SIG-M5 (cell line): ENCODE measurements at regions not wholly inside any gene's neighbourhood (a gene's known extent, or its start where the extent isn't known, plus 50 kb on each side); places are given as distances from the start of the nearest gene placed in this dataset.
"Not testable (repeated sequence)": the region's sequence is repeated elsewhere in the genome, so short reads cannot be mapped to it uniquely, and the experiment has no call there.

Source experiments
- DNase-seq: peaks from one replicate; lab custom pipeline; 2025; lab: John Stamatoyannopoulos, UW

DNA sequence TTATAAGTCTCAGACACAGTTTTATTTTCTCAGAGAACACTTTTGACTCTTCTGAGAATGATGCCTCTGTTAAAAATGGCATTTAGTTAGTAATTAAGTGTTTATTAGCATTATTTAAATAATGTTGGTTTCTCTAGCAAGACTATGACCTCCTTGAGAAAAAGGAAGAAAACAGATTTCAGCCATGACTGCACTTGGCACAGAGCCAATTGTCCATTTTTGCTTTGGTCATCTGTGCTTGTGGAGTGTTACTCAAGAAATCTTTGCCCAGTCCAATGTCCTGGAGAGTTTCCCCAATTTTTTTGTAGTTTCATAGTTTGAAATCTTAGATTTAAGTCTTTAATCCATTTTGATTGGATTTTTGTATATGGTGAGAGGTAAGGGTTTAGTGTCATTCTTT, 1229.4 kb upstream of the FAM98A start:
- DNase-seq = no peak

DNA sequence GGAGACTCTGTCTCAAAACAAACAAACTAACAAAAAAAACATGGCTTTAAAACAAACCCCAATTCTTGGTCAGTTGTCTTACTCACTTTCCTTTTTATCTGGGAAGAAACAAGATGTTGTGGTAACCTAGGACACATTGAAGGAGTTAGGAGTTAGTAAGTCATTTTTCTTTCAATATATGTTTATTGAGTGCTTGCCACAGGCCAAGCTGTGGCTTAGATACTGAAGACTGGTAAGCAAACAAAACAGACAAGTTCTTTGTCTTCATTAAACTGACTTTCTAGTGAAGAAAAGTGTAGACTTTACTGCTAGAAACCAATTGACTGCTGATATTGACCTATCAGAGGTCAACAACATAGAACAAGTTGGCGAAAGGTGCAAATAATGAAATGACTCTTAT, 1228.3 kb upstream of the FAM98A start:
- no peak for DNase-seq

DNA sequence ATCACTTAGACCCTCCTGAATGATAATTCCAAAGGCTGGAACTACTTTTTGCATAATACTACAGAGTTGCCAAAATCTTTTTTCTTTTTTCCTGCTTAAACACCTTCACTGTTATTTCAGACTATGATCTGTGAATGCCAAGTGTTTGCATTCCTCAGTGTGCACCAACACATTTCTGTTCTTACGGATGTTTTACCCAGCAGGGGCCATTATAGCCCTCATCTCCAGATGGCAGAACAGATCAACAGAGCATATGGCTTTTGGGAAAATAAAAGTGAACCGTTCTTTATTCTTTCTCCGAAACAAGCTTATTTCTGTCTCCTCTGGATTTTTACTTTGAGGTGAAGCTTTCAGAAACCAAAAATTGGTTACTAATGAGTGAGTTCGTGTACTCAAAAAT, 1226.6 kb upstream of the FAM98A start:
- DNase-seq = no peak

DNA sequence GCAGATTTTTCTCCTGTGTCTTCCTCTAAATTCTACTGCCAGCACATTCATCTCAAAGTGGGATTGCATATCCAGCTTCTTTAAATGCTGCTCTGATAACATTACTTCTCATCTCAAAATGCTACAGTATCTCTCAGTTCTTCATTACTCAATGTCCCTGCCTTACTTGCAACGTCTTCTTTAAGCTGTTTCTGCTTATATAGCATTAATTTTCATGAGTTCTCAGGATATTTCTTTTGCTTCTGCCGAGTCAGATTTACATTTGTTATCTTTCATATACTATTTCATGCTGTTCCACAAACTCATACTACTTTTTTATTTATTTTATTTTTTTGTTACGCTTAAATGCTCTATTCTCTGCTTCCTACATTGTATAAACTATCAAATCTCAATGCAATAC, 1223.5 kb upstream of the FAM98A start:
- no peak for DNase-seq

DNA sequence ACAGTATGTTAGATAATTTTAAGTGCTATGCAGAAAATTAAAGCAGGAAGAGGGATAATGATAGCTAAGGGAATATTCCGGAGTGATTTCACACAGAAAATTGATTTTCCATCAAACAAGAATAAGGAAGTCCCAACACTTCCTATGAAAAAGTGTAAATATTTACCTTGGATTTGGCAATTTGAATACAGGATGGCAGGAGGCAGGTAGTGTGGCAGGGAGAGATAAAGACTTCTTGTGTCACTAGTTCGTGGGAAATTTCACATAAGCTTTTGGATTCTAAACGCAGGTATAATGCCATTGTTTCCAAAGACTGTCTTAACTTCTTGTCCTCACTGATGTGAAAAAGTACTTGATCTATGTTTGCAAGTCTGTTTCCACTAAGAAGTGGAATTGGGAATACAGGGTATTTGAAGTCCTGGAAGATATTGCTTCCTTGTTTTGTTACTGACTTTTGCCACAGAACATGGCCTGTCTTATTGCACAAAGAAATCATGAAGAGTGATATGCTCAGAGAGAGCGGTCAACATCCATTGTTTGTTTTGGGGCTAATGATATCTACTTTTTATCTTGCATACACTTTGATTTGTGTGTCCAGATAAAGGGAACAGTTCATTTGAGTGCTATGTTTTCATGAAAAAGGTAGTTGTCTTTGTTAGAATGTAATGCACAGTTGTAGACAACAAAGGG, 1216.1 kb upstream of the FAM98A start:
- no peak for DNase-seq

DNA sequence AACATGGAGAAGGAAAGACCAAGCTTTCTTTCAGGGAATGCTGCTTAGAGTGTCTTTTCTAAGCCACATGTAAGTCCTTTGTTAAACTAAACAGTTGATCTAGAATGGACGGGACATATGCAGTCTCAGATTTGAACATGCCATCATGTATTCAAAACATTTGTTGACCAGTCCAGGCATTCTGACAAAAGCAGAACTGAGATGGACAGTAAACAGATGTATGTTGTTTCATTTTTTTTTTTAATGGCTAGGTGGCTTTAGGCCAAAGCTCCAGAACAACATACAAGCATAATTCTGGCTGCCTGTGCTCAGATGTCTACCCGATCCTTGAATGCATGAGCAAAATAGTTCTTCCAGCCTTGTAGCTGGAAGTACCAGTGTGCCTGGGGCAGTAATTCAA, 1211.4 kb upstream of the FAM98A start:
- no peak for DNase-seq

DNA sequence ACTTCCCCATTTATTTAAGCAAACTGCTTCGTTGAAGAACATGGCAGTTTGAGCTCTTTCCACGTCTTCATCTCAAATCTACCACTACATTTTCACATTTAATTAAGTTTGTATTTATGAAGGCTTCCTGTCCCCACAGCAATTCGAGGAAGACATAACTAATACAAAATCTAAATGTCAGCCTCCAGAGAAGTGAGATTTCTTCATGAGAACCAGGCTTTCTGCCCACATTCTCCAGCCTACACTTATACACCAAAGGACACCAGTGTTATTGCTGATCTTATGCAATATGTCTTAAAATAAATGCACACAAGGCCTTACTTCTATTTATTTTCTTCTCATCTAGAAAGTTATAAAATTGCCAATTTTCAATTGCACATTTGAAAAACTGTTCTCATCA, 1209.3 kb upstream of the FAM98A start:
- DNase-seq = no peak

DNA sequence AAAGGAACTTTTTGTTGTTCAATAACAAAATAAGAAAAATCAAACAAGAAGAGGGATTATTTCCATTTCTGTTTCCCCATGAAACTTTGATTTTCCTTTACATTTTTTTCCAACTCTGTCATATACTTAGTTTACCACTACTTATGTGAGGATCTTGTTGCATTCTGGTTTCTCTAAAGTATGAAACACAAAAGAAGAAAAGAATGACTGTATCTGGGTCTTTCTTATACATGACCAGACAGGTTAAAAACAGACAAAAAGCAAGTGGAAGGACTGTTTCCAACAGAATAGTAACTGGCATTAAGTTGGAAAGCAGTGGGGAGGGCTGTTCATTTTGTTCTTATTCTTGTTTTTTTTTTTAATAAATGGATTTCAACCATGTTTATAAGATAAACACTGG, 1207.8 kb upstream of the FAM98A start:
- no peak for DNase-seq

DNA sequence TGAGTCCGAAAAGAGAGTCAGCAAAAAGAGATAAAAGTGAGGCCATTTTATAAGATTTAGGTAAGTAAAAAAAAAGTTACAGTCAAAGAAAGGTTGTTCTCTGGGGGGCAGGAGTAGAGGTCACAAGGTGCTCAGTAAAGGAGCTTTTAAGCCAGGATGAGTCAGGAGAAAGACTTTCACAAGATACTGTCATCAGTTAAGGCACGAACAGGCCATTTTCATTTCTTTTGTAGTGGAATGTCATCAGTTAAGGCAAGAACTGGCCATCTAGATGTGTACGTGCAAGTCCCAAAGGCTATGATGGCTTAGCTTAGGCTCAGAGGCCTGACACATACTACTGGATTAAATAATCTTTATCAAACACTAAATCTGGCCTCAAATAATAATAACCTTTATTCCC, 1207.3 kb upstream of the FAM98A start:
- DNase-seq = no peak

DNA sequence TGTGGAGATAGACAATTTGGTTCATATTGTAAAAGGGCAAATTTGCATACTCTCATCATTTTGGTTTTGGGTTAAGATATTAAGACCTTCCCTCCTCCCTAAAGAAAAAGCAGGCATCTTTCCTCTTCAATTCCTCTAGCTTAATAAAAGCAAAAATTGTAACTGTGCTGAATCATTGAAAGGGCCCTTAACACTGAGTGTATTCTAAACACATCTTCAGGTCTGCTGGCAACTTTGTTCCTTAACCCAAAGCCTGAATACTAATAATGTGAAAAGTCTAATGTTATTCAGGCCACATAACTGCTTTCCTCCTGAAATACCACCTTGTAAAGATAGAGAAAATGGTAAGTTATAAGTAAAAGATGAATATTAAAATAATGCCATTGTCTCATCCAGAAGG, 1200.5 kb upstream of the FAM98A start:
- DNase-seq = no peak

DNA sequence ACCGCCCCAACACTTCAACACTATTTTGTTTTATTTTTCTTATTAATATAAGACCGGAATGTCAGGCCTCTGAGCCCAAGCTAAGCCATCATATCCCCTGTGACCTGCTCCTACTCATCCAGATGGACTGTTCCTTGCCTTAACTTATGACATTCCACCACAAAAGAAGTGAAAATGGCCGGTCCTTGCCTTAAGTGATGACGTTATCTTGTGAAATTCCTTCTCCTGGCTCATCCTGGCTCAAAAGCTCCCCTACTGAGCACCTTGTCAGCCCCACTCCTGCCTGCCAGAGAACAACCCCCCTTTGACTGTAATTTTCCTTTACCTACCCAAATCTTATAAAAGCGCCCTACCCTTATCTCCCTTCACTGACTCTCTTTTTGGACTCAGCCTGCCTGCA, 1196.5 kb upstream of the FAM98A start:
- not testable (repeated sequence) for DNase-seq

DNA sequence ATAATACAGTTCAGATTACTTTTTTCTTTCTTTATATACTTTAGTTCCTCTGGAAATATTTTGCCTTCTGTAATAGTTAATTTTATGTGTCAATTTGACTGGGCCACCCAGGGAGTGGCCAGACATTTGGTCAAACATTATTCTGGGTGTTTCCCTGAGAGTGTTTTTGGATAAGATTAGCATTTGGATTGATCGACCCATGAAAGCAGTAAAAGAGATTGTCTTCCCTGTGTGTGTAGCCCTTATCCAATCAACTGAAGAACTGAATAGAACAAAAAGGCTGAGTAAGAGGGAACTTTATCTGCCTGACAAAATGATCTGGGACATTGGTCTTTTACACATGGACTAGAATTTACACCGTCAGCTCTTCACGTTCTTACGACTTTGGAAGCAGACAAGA, 1190.1 kb upstream of the FAM98A start:
- DNase-seq = no peak

DNA sequence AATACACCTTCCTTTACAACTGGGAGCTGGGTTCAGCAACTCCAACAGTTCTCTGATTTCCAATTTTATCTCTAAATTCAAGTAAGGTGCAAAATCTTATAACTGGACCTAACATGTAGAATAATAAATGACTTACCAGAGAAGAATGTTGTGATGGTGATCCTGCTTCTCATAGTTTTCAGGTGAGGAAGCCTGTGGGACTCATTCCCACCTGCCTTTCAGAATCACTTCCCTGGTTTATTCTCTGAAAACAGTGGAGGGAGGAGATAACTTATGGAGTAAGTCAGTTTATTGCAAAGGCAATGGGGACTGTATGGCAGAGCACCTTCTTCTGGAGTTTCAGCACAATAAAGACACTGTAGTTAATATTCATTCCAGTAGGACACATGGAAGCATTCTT, 1188.2 kb upstream of the FAM98A start:
- DNase-seq = no peak

DNA sequence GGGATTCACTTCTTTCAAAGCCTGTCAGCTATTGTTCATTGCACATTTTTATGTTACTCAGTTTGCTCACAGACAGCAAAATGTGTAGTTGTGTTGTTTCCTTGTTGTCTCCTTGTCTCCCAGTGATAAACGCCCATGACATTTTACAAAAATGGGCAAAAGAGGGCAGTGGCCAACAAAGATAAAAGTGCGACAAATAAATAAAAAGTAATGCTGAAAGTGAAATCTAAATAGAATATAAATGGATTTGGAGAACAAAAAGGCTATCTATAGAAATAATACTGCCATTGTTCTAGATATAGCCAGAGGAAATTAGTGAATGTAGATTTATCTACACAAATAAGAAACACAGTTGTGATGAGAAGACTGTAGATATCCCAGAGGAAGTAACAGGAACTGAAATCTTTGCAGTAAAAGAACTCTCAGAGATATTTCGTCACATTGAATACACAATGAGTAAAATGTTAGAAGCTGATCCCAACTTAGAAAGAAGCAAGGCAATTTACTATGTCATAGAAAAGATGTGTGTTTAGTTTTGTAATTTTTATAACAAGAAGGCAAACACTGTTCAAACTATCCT, 1186.2 kb upstream of the FAM98A start:
- DNase-seq = no peak

DNA sequence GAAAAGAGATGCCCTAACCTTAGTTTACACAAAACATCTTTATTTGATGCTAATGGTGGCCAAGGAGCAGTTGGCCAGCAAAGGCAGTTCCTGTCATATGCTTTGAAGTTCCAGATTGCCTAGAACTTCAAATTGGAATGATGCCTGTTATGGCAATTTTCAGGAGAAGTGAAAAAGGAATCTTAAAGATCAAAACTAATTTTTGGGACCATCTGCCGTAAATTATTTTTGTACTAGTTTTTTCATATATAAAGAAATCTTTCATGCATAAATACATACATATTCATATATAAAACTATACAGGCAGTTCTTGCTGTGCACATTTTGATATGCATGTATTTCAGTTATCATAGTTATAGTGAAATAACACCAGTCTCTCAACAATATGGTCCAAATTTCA, 1185.6 kb upstream of the FAM98A start:
- DNase-seq = no peak

DNA sequence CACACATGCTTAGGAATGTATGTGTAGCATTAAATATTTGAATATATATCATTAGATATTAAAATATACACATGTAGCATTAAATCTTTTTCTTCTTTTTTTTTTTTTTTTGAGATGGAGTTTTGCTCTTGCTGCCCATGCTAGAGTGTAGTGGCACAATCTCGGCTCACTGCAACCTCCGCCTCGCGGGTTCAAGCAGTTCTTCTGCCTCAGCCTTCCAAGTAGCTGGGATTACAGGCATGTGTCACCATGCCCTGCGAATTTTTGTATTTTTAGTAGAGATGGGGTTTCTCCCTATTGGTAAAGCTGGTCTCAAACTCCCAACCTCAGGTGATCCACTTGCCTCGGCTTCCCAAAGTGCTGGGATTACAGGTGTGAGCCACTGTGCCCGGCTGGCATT, 1151.6 kb upstream of the FAM98A start:
- not testable (repeated sequence) for DNase-seq

DNA sequence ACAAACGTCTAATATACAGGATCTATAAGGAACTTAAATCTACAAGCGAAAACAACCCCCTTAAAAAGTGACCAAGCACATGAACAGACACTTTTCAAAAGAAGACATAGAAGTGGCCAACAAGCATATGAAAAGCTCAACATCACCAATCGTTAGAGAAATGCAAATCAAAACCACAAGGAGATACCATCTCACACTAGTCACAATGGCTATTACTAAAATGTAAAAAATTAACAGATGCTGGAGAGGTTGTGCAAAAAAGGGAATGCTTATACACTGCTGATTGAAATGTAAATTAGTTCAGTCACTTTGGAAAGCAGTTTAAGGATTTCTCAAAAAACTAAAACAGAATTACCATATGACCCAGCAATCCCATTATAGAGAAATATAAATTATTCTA, 1148.5 kb upstream of the FAM98A start:
- DNase-seq = no peak

DNA sequence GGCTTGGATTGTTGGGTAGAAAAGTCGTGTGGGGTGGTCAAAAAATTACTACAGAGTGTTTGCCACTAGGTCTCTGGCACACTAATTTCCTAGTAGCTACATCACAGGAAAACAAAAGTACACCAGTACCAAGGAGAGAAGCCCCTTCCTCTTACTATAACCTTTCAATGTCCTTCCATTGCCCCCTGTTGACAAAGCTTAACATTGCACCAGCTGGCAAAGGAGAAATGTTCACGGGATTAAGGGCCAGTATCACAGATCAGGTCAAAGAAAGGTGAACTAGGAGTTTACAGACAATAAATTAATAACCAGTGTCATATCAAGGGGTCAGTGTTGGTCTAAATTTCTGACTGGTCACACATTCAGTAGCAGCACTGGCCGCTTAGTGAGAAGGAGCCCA, 1139.6 kb upstream of the FAM98A start:
- DNase-seq = no peak

DNA sequence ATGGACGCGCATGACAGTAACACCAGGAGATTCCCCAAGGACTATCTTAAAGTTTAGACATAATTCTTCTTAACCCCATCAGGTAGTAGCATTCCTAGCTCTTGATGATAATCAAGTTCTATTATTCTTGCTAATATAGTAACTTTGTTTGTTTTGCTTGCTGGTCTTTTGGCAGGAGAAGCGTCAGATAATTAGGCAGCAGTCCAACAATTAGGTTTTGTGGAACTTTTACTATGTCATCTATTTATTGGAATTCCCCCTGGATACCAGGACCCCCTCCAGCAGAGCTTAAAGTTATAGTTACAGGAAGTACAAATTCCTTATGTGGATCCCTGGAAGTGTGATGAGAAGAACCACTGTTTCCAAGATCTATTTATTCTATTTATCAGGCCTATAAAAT, 1138.0 kb upstream of the FAM98A start:
- DNase-seq = no peak

DNA sequence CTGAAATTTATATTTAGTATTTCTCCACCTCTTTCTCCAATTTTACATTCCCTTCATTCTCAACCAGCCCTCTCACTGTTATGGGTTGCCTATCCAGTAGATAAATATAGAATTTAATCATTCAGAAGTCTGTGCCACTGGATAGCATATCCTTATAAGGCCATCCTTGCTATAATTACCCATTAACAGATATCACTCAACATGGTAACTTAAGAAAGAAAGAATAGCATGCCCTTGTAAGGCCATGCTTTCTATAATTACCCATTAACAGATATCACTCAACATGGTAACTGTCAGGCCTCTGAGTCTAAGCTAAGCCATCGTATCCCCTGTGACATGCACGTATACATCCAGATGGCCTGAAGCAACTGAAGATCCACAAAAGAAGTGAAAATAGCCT, 1137.4 kb upstream of the FAM98A start:
- no peak for DNase-seq

DNA sequence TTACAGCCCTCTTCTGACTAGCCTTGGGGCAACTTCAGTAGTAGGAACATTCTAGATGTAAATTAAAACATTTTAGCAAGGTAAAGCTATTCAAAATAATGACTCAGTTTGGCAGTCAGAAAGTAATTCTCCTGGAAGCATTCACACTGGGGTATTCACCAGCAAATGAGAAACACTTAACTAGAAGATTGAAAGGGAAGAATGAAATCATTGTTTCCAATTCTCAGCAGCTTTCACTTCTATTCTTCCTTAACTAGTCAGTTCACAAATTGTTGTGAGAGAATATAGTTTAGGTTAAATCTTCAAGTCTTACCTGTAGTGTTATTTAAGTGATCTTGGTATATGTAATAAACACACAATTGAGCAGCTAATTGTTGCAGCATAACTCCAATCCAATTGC, 1135.6 kb upstream of the FAM98A start:
- DNase-seq = no peak

DNA sequence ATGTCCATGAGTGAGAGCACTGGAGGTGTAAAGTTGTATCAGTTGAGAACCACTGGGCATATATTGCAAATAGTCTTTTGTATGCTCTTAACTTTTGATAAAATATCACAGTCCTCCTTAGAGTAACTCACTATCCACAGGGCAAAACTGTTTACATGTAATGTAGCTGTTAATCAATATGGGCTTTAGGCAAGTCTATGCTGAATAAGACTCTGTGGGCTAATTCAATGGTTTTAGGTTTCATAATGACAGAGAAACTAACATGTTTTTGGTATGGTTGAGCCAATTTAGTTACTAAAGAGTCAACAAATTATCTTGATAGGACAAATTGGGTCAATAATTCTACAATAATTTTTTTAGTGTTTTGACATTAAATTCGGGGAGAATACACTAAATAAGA, 1134.9 kb upstream of the FAM98A start:
- no peak for DNase-seq

DNA sequence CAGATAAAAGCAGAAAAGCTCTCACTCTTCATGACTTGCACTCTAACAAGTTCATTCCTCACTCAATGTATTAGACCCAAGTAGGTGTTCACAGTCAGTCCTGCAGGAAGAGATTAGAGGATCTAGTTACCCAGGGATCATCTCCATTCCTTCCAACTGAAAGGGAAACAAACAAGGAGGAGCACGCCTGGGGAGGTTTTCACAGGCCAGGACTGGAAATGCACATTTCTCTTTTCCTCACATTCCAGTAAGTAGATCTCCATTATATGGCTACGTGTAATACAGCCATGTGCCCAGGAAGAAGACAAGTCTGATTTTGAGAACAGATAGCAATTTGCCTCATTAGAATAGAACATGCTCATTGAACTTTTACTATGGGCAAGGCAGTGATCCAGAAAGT, 1132.2 kb upstream of the FAM98A start:
- no peak for DNase-seq

DNA sequence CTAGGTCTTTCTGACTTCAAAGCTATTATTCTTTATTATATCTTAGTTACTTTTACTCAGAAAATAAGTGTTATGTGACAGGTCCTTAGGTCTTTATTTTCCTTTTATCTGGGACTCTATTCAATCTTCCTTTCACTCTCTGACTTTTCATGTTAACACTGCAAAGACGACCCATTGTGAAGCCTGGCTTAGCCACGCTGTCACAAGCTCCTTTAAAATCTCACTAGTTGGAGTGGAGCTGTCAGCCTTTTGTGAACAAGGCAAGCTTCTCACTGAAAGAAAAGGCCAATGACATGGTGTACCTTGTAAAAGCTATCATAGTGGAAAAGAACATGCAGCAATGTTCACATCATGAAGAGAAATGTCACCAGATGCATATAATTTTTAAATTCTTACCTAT, 1130.7 kb upstream of the FAM98A start:
- DNase-seq = no peak
